ENCODE measurements at regions not wholly inside any gene's neighbourhood (a gene's known extent, or its start where the extent isn't known, plus 50 kb on each side); places are given as distances from the start of the nearest gene placed in this dataset.

DNA sequence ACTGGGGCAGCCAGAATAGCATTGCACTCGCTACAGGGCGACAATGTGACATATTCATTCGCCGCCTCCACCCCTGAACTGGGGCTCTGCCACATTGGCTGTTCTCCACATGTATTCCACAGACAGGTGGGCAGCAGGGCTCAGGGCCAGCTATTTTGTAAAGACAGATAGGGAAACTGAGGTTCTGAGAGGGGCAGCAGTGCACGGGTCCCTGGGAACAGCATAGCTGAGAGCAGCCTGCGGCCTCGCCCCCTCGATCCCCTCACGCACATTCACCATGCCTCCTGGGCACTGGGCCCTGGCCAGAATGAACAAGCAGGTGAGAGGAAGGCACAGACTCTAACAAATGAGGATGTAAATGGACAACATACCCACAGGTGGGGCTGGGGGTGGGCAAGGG is 75.0 kb upstream of the SPATA12 start:
- Histone ChIP-seq H3K9me3 (no peaks in the 10 kb centered on the region), H3K4me3 (no peak overlapping the region), H3K27me3 (no peaks in the 10 kb centered on the region), H3K4me1 (ENCODE audit: insufficient read depth) (peaks cover 20% of the 10 kb centered on the region), H3K27ac (peak overlapping the region; percentile 44 to 86), H3K36me3 (no peaks in the 10 kb centered on the region)
- WGBS, 3 donors = 96 to 97% (median 96%) methylated on average over 9 of the region's 9 CpGs
- peak in 1 of 5 donors; percentile 52 for DNase-seq
- TF ChIP-seq POLR2A (IDR thresholded peaks at IDR 0.05) = no peak
- TF ChIP-seq EP300 (IDR thresholded peaks at IDR 0.05) = no peak
- TF ChIP-seq CTCF (IDR thresholded peaks at IDR 0.05) = no peak
- intact Hi-C loops (cut with DNase I) = loop anchor here (5.0 to 10.0 kb wide), 4 partner anchors 61 to 188 kb away; partner anchors contain the start of gene ARHGEF3 (in 2 of the 4)

- no peaks in the 10 kb centered on the region for H3K27me3 ChIP-seq
- no peak for DNase-seq
- no peak for TF ChIP-seq CTCF (IDR thresholded peaks at IDR 0.05)
- no peak for TF ChIP-seq POLR2A (IDR thresholded peaks at IDR 0.05)
- no peak for TF ChIP-seq EP300 (IDR thresholded peaks at IDR 0.05)
- peaks cover 18% of the 10 kb centered on the region for H3K4me1 ChIP-seq (ENCODE audit: insufficient read depth)
- no peaks in the 10 kb centered on the region for H3K36me3 ChIP-seq
- no peaks in the 10 kb centered on the region for H3K9me3 ChIP-seq
- peak overlapping the region in 1 of 2 donors; percentile 86 for H3K27ac ChIP-seq
- intact Hi-C loops (cut with DNase I) = loop anchor here in 1 of 4 donors (10.0 kb wide), 2 partner anchors 59 to 179 kb away; partner anchors contain the start of gene ARHGEF3
- no peak overlapping the region for H3K4me3 ChIP-seq
- whole genome bisulfite sequencing, 3 donors = 90 to 96% (median 94%) methylated on average over 8 of the region's 8 CpGs
Measured at GRCh38 chr3:56983427-56983826, 77.0 kb upstream of the SPATA12 start.

DNA sequence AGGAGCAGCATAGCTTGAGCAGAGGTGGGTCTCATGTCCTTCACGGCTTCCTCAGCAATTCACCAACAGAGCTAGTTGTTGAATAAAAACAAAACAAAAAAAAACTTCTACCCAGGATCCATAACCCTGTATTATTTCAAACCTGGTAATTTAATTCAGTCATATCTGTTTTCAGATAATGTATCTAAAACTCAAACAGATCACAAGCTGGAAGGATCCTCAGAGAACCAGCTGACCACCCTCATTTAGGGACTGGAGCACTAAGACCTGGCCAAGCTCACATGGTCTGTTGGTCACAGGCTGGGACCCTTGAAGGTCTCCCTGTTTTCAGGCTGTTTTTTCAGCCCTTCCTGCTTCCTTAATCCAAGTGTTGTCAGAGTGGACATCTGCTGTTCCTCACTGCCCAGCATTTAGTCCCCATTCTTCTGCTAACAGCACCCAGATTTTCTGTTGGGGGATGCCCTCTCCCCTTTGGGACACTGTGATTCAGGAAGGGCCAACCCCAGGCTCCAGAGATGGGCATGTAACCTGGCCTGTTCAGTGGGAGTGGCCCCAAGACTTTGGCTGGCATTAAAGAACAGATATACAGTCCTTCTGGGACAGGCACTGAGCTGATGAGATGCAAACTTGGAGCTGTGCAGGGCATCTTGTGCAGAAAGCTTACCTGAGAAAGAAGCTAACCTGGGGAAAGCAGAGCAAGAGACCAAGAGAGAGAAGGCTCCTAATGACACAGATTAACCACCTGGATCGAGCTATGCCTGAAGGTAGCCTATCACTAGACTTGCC is 78.8 kb upstream of the SPATA12 start:
- no peak overlapping the region for H3K4me3 ChIP-seq
- peaks cover 26% of the 10 kb centered on the region for H3K4me1 ChIP-seq (ENCODE audit: insufficient read depth)
- H3K36me3 ChIP-seq = no peaks in the 10 kb centered on the region
- 41 to 98% (median 81%) methylated on average over 2 of the region's 2 CpGs for WGBS, 3 donors
- no peaks in the 10 kb centered on the region for H3K27me3 ChIP-seq
- TF ChIP-seq POLR2A (IDR thresholded peaks at IDR 0.05) = no peak
- no peak for TF ChIP-seq CTCF (IDR thresholded peaks at IDR 0.05)
- TF ChIP-seq EP300 (IDR thresholded peaks at IDR 0.05) = no peak
- no peak for DNase-seq
- H3K27ac ChIP-seq = no peak overlapping the region
- no peaks in the 10 kb centered on the region for H3K9me3 ChIP-seq
- intact Hi-C loops (cut with DNase I) = loop anchor here in 1 of 4 donors (10.0 kb wide), 2 partner anchors 57 to 177 kb away; partner anchors contain the start of gene ARHGEF3

DNA sequence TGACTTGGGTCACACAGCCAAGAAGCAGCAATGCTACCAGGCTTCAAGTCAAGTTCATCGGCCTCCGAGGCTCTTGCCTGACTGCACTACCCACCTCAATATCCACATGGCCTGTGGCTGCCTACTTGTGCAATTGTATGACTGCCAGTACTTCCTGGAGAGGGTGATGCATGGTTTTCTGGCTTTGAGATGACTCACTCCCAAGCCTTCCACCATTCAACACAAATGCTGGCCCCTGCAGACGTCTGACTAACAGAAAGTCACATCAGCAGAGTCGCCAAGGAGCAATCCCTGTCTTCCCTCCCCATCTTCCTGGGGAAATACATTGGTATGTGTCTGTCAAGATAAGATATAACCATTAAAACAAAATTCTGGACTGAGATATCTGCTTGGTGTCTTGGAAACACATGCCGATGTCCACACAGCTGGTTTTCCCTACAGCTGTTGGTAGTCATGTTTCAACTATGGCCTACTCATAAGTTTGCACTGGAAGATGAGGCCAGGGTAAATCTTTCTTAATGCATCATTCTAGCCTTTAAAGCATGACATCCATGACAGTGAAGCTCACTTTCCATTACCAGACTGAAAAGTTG is 79.6 kb upstream of the SPATA12 start:
- H3K27me3 ChIP-seq = no peaks in the 10 kb centered on the region
- H3K4me3 ChIP-seq = no peak overlapping the region
- H3K27ac ChIP-seq = no peak overlapping the region
- intact Hi-C loops (cut with DNase I) = loop anchor here in 1 of 4 donors (10.0 kb wide), 2 partner anchors 56 to 176 kb away; partner anchors contain the start of gene ARHGEF3
- WGBS, 3 donors = 48 to 55% (median 53%) methylated on average over 5 of the region's 5 CpGs
- H3K36me3 ChIP-seq = no peaks in the 10 kb centered on the region
- peak in 2 of 5 donors; percentile 41 to 68 for DNase-seq
- peaks cover 27% of the 10 kb centered on the region for H3K4me1 ChIP-seq (ENCODE audit: insufficient read depth)
- no peaks in the 10 kb centered on the region for H3K9me3 ChIP-seq
- TF ChIP-seq POLR2A (IDR thresholded peaks at IDR 0.05) = no peak
